NCI-H526 treated with DMSO at 0.1 percent for 48 hours (cell line): ENCODE measurements at regions not wholly inside any gene's neighbourhood (a gene's known extent, or its start where the extent isn't known, plus 50 kb on each side); places are given as distances from the start of the nearest gene placed in this dataset.
"Not testable (repeated sequence)": the region's sequence is repeated elsewhere in the genome, so short reads cannot be mapped to it uniquely, and the experiment has no call there.

Source experiments
- DNase-seq: peaks from one replicate; lab custom pipeline; 2025; lab: John Stamatoyannopoulos, UW

- DNase-seq: no peak
Measured at GRCh38 chr22:22946131-22946530, 58.5 kb downstream of the IGLL5 start.

- no peak for DNase-seq
Measured at GRCh38 chr22:22948651-22949571, 61.3 kb downstream of the IGLL5 start.

- DNase-seq: no peak
Measured at GRCh38 chr22:22949953-22950352, 62.3 kb downstream of the IGLL5 start.

GRCh38 chr22:22951035-22951434 is 63.4 kb downstream of the IGLL5 start:
- no peak for DNase-seq

GRCh38 chr22:22952531-22953280 is 65.1 kb downstream of the IGLL5 start:
- DNase-seq: no peak

- DNase-seq: no peak
Measured at GRCh38 chr22:22953791-22954190, 66.2 kb downstream of the IGLL5 start.

- no peak for DNase-seq
Measured at GRCh38 chr22:22954656-22955055, 67.0 kb downstream of the IGLL5 start.

- no peak for DNase-seq
Measured at GRCh38 chr22:22955276-22955798, 67.7 kb downstream of the IGLL5 start.

- peak; percentile 11 for DNase-seq
Measured at GRCh38 chr22:22955866-22956535, 68.4 kb downstream of the IGLL5 start.

- DNase-seq: no peak
Measured at GRCh38 chr22:22957090-22957489, 69.5 kb downstream of the IGLL5 start.

- no peak for DNase-seq
Measured at GRCh38 chr22:22958621-22959020, 71.0 kb downstream of the IGLL5 start.

GRCh38 chr22:22959147-22959827 is 71.7 kb downstream of the IGLL5 start:
- DNase-seq: peak; percentile 11

- no peak for DNase-seq
Measured at GRCh38 chr22:22960307-22960706, 72.7 kb downstream of the IGLL5 start.

- DNase-seq: no peak
Measured at GRCh38 chr22:22961574-22961973, 74.0 kb downstream of the IGLL5 start.

GRCh38 chr22:22968366-22968765 is 80.8 kb downstream of the IGLL5 start:
- no peak for DNase-seq

GRCh38 chr22:22972605-22973004 is 85.0 kb downstream of the IGLL5 start:
- not testable (repeated sequence) for DNase-seq

GRCh38 chr22:22973336-22973735 is 85.7 kb downstream of the IGLL5 start:
- DNase-seq: no peak

- no peak for DNase-seq
Measured at GRCh38 chr22:22974156-22974555, 86.5 kb downstream of the IGLL5 start.

- DNase-seq: no peak
Measured at GRCh38 chr22:22974795-22975580, 87.4 kb downstream of the IGLL5 start.

- DNase-seq: no peak
Measured at GRCh38 chr22:22976033-22976922, 88.7 kb downstream of the IGLL5 start.
